GM10248 (cell line): ENCODE measurements at regions not wholly inside any gene's neighbourhood (a gene's known extent, or its start where the extent isn't known, plus 50 kb on each side); places are given as distances from the start of the nearest gene placed in this dataset.

ENCODE experiments used
- CTCF ChIA-PET: fragments of 300-600 bp; sonication (Branson Sonifier 250); formaldehyde crosslinking; extraction: SDS; loops from one replicate; lab custom pipeline; 2021; ENCODE audit warnings: antibody characterized with exemption; lab: Yijun Ruan, JAX
- POLR2A ChIA-PET: fragments of 350-650 bp; sonication (Branson Sonifier 250); formaldehyde crosslinking; extraction: SDS; loops from one replicate; lab custom pipeline; 2020; ENCODE audit warnings: antibody characterized with exemption; lab: Yijun Ruan, JAX
- DNase-seq: peaks from one replicate; pipeline ENCODE4 v3.0.0; 2012; ENCODE audit errors: extremely low spot score
- TF ChIP-seq, protein P1 (sequence below): IDR thresholded peaks from 2 replicates; pipeline ENCODE4 v1.5.1; 2012; ENCODE audit warnings: mild to moderate bottlenecking, low read depth; ENCODE audit errors: extremely low read depth, missing control alignments, control extremely low read depth

DNA sequence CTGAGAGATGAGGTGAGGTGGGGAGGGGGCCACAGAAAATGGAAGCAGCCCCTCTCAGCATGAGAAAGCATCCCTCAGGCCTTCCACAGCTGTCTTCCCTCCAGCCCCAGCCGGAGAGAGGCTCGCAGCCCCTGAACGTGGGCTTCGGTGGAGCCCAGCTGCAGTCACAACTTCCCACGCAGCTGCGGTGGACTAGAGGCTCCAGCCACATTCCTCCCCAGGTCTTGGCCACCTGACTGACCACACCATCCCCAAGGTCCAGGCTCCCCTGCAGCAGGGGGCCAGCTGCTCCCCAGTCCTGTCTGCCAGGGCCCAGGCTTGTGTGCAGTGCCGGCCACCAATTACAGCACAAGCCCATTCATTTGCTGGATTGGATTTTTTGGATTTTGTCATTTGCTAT is 212.3 kb upstream of the BCOR start:
- ChIA-PET POLR2A (no interaction called here), CTCF (no interaction called here)
- DNase-seq, result no peak
- TF ChIP-seq, protein P1, sequence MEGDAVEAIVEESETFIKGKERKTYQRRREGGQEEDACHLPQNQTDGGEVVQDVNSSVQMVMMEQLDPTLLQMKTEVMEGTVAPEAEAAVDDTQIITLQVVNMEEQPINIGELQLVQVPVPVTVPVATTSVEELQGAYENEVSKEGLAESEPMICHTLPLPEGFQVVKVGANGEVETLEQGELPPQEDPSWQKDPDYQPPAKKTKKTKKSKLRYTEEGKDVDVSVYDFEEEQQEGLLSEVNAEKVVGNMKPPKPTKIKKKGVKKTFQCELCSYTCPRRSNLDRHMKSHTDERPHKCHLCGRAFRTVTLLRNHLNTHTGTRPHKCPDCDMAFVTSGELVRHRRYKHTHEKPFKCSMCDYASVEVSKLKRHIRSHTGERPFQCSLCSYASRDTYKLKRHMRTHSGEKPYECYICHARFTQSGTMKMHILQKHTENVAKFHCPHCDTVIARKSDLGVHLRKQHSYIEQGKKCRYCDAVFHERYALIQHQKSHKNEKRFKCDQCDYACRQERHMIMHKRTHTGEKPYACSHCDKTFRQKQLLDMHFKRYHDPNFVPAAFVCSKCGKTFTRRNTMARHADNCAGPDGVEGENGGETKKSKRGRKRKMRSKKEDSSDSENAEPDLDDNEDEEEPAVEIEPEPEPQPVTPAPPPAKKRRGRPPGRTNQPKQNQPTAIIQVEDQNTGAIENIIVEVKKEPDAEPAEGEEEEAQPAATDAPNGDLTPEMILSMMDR, result no peak

DNA sequence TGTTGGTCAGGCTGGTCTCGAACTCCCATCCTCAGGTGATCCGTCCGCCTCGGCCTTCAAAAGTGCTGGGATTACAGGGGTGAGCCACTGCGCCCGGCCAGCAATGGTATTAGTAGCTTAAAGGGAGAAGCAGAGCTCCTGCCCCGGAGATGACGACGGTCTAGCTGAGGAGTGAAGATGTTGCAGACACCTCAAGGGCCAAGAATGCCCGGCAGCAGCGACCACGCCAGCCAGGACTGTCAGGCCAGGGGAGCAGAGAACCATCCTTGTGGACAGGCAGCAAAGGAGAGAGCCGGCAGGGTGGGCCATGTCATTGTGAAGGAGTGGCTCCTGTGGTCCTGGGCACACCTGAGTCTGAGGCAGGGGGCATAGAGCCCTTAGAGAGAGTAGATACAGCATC is 210.1 kb upstream of the BCOR start:
- TF ChIP-seq, protein P1, result no peak
- no peak for DNase-seq
- POLR2A ChIA-PET, result no interaction called here
- CTCF ChIA-PET, result no interaction called here

DNA sequence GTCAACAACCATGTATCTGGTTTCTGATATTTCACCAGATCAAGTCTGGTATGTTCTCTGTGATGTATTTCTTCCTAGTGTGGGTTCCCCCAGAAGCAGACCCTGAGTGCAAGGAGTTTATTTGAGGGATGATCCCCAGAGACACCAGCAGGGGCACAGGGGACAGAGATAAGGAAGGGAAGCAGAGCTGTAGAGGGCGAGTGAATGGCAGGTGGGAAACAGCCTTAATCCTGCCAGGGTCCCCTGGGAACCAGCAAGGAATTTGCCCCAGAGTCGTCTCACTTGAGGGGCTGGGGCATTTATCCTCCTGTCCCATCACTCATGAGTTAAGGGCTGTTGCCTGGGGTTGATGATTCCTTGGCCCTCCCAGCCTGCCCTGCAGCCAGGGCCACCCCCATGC is 206.4 kb upstream of the BCOR start:
- TF ChIP-seq, protein P1, result no peak
- DNase-seq, result no peak
- POLR2A ChIA-PET, result no interaction called here
- CTCF ChIA-PET, result no interaction called here

DNA sequence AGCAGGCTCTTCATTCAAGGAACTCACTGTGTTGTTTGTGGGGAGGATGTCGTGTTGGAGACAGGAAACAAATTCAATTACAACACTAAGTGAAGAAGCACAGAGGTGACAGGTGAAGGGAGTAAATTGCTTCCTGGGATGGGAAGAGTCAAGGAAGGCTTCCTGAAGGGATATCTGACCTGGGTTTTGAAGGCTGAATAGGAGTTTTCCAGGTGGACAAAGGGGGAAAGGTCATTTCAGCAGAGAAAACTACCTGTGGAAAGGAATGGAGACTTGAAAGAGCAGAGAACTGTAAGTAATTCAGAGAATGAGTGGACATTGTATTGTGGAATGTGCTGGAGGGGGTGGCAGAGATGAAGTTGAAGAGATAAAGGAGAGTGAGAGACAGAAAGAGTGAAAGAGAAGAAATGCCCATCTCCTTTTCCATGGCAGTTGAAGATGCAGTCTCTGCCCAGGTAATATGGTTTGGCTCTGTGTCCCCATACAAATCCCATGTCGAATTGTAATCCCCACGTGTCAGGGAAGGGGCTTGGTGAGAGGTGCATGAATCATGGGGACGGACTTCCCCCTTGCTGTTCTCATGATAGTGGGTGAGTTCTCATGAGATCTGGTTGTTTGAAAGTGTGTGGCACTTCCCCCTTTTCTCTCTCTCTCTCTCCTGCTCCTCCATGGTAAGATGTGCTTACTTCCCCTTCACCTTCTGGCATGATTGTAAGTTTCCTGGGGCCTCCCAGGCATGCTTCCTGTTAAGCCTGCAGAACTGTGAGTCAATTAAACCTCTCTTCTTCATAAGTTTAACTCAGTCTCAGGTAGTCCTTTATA is 205.7 kb upstream of the BCOR start:
- TF ChIP-seq, protein P1, result no peak
- POLR2A ChIA-PET, result no interaction called here
- CTCF ChIA-PET, result no interaction called here
- no peak for DNase-seq

DNA sequence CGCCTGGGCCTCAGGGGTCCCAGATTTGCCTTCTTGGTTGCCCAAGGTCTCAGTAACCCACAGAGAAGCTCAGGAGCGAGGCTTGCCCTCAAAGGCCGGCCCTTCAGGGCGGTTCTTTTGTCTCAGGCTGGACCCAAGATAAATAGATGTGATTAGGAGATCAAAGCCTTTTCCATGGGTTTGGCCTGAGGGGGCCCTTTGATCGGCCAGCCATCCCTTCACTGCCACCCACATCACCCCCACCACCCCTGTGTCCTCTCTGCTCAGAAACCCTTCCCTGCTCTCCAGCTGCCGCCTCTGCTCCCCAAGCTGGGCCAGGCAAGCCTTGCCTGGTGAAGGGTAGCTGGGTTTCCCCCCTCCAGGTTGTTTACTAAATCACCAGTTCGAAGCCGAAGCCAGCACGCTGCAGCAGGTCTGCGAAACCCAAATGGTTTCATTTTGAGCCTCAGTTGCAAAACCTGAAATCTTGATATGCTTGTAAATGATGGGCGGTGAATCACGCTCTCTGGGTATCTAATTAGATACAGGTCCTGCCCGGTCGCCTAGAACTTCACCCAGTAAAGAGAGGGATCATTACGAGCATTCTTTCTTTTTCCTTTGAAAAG is 202.6 kb upstream of the BCOR start:
- CTCF ChIA-PET, result interaction anchor here (1.5 kb wide), 1 partner anchor 168 kb away, joined by 3 read pairs; no protein-coding TSS in a partner anchor
- POLR2A ChIA-PET, result interaction anchor here (0.6 kb wide), 1 partner anchor 286 kb away, joined by 3 read pairs; no protein-coding TSS in a partner anchor
- DNase-seq, result peak; percentile 46
- TF ChIP-seq, protein P1, result no peak

DNA sequence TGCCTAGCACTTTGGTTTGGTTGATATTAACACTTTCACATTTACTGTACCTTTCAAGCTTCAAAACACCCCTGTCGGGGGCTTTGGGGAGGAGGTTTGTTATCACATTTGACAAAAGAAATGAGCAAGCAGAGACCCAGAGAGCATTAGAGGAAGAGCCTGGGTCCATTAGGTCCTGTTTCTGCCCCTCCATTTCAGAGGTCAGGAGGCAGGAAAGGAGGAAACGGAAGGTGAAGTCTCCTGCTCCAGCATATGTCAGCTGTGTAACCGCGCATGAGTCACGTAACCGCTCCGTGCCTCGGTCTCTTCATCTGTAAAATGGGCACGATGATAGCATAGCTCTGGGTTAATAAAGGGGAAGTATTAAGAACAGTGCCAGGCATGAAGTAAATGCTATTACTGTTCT is 201.9 kb upstream of the BCOR start:
- TF ChIP-seq, protein P1, result no peak
- DNase-seq, result peak; percentile 28
- CTCF ChIA-PET, result no interaction called here
- POLR2A ChIA-PET, result interaction anchor here (0.6 kb wide), 1 partner anchor 285 kb away, joined by 3 read pairs; no protein-coding TSS in a partner anchor
